ES-I3 (cell line): ENCODE measurements at regions not wholly inside any gene's neighbourhood (a gene's known extent, or its start where the extent isn't known, plus 50 kb on each side); places are given as distances from the start of the nearest gene placed in this dataset.

ENCODE experiments used
- H3K36me3 ChIP-seq: 2 replicates; pipeline ENCODE4 v1.6.1; 2013; ENCODE audit warnings: mild to moderate bottlenecking, low read length, control low read depth, moderate library complexity; ENCODE audit not compliant: insufficient read depth
- H3K4me1 ChIP-seq: 2 replicates; pipeline ENCODE4 v1.6.1; 2013; ENCODE audit warnings: mild to moderate bottlenecking, control low read depth, low read length; ENCODE audit not compliant: insufficient read depth
- H3K9ac ChIP-seq: 2 replicates; pipeline ENCODE4 v1.6.1; 2013; ENCODE audit warnings: low read depth, mild to moderate bottlenecking, low read length, moderate library complexity
- H3K9me3 ChIP-seq: 2 replicates; pipeline ENCODE4 v1.6.1; 2013; ENCODE audit warnings: mild to moderate bottlenecking, low read length, moderate library complexity; ENCODE audit not compliant: control insufficient read depth, insufficient read depth

DNA sequence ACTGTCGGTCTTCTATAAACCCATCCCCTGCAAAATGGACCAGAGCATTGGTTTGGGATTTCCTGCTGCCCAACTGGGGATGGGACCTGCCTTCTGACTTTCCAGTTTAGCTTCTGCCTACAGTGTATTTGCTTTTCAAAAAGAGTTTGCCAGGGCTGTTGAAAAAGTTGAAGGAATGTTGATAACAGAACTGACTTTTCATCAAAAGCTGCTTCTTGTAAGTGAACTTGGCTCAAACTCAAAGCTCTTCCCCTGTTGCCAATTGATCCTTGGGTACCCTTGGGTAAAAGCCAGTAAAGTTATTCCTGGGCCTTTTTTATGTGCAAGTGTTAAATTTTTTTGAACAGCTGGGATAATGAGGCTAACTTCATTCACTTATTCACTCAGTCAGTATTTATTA lies 142.9 kb upstream of the SLC30A5 start:
- H3K4me1 ChIP-seq, result no peaks in the 10 kb centered on the region

DNA sequence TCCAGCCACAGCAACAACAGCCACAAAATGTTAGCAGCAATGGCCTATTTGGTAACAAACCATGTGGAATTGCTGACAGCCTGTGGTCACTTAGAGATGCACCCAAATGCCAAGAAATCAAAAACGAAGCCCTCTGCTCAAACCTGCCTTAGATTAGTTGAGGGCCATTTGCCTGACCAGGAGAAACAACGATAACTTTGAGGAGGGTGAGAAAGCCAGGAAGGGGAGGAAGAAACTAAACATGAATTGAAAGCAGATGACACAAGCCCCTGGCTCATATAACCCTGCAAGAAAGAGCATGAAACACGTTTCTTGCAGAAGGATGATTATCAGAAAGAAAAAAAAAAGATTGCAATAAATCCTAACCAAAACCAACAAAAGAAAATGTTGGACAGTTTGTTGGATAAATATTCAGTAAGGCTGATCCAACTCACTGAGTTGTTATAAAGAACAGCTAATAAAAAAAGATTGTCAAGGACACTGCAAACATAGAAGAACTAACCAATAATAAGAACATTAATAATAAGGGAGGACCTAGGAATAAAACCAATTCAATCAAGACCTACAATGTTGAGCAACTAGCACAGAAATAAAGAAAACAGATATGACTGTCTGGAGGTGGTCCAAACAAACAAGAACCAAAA lies 140.5 kb upstream of the SLC30A5 start:
- H3K4me1 ChIP-seq, result no peaks in the 10 kb centered on the region
- H3K9ac ChIP-seq, result no peak overlapping the region
- no peaks in the 10 kb centered on the region for H3K9me3 ChIP-seq
- no peaks in the 10 kb centered on the region for H3K36me3 ChIP-seq

More for the DNA sequence above, 142.9 kb upstream of the SLC30A5 start:
- Histone ChIP-seq H3K9ac (no peak overlapping the region), H3K36me3 (no peaks in the 10 kb centered on the region), H3K9me3 (no peaks in the 10 kb centered on the region)

DNA sequence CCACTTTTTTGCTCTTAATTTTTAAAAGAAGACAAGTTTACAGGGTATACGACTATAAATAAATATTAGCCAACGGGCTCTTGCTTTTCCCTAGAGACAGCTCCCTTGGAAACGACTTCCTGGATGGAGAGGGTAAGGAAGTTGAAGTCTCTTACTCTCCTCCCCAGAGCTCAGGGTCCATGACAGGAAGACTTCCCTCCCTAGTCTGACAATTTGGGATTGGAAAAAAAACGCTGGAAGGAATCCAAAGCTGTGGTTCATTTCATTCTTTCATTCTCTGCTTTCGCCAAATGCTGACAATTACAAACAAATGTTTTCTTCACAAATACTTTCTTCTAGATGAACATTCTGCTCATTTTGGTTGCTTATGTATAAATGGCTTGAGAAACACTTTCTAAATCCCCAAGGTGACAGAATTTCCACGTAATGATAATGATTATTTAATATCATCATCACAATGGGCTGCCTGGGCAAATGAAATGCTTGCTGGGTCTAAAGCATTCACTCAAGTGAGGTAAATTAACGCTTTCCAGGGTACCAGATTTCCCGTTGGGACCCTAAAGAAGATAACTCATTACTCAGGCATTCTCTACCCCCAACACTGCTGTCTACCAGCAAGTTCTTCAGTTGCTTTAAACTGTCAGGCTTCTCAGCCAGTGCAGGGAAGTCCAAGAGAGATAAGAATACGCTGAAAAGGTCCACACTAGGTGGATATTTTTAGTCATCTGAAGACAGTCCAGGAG lies 139.8 kb upstream of the SLC30A5 start:
- Histone ChIP-seq H3K36me3 (no peaks in the 10 kb centered on the region), H3K9me3 (no peaks in the 10 kb centered on the region), H3K9ac (no peak overlapping the region), H3K4me1 (no peaks in the 10 kb centered on the region)

DNA sequence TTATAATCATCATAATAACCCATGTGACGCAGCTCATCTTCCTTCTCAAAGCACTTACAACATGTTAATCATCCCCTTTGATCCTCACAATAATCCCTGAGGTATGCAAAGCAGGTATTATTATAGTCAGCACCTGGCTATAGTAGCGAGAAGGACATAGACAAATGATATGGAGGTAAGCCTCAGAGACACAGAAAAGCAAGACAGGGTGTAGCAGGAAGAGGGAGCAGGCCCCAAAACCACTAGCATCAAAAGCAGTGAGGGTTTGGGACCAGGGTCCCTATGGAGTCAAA lies 139.2 kb upstream of the SLC30A5 start:
- Histone ChIP-seq H3K36me3 (no peaks in the 10 kb centered on the region), H3K9ac (no peak overlapping the region), H3K4me1 (no peaks in the 10 kb centered on the region), H3K9me3 (no peaks in the 10 kb centered on the region)

DNA sequence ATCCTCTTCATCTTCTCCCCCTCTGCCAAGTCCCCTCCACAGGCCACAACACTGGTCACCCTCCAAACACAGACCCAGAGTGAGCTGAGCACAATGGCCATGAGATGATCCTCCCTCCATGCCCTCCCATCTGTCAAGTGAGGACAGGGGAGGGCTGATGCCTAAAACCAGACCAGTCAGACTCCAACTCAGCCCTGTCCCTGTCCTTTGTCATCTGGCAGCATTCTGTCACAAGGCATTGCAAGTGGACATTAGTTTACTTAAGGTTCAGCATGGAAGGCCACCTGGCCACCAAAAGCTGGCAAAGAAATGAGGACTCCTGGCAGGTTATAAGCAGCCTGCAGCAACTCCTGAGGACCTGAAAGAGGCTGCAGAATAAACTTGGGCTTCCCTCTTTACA lies 136.2 kb upstream of the SLC30A5 start:
- Histone ChIP-seq H3K4me1 (peaks cover 2% of the 10 kb centered on the region; the same call in 1 of the 2 replicates), H3K9ac (no peak overlapping the region), H3K36me3 (no peaks in the 10 kb centered on the region), H3K9me3 (no peaks in the 10 kb centered on the region)

DNA sequence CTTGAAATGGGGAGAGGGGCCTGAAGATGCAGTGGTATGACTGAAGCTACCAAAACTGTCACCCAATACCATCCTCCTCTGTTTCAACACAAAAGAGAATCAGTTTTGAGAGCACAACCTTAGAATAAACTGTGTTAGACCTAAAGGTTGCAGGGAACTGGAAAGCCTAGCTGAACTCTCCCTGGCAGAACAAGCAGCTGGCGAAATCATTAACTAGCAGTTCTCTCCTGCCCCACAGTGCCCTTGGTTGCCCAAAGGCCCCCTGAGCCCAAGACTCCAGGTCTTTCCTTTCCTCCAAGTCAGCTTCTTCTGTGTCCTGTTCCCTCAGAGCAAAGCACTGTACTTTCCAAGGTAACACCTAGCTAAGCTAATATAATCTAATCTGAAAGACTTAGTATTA lies 135.4 kb upstream of the SLC30A5 start:
- H3K36me3 ChIP-seq, result no peaks in the 10 kb centered on the region
- H3K9me3 ChIP-seq, result no peaks in the 10 kb centered on the region
- peaks cover 5% of the 10 kb centered on the region; the same call in 1 of the 2 replicates for H3K4me1 ChIP-seq
- no peak overlapping the region for H3K9ac ChIP-seq

DNA sequence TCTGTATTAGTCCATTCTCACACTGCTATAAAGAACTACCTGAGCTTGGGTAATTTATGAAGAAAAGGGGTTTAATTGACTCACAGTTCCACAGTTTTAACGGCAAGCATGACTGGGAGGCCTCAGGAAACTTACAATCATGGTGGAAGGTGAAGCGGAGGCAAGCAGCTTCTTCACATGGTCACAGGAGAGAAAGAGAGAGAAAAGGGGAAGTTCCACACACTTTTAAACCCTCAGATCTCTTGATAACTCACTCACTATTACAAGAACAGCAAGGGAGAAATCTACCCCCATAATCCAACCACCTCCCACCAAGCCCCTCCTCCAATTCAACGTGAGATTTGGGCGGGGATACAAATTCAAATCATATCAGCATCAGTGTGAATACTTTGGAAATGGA lies 133.4 kb upstream of the SLC30A5 start:
- Histone ChIP-seq H3K36me3 (no peaks in the 10 kb centered on the region), H3K4me1 (peaks cover 5% of the 10 kb centered on the region; the same call in 1 of the 2 replicates), H3K9me3 (no peaks in the 10 kb centered on the region), H3K9ac (no peak overlapping the region)

DNA sequence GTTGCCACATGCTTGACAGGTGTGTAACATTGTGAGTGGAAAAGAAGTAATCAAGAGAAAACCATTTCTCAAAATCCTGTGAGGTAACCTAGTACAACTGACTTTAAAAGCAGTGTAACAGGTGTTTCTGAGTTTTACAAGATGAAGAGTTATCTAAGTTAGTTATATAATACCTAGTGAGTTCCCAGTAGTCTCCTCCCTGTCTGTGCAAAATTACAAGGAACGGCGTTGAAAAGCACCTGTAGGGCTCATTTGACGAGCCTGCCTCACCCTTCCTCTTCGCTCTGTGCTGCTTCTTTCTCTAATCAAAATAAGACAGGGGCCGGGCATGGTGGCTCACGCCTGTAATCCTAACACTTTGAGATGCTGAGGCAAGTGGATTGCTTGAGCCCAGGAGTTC lies 132.9 kb upstream of the SLC30A5 start:
- Histone ChIP-seq H3K9ac (no peak overlapping the region), H3K9me3 (no peaks in the 10 kb centered on the region), H3K4me1 (peaks cover 5% of the 10 kb centered on the region; the same call in 1 of the 2 replicates), H3K36me3 (no peaks in the 10 kb centered on the region)

DNA sequence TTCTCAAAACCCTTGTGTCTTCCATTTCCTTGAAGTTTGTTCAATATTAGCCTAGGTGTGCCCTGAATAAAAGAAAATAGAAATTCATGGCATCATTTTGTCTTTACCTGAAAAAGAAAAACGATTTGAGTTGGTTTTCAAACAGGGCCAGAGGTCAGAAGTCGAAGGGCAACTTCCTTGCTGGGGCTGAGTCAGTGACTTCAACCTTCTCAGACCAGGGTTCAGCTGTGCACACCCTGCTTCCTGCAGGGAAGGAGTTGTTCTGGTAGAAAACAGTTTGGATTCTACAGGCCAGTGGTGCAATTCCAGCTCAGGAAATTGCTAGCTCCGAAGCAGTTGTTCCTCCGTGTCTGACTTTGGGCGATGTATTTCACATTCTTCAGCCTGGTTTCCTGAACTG lies 132.1 kb upstream of the SLC30A5 start:
- Histone ChIP-seq H3K4me1 (peaks cover 5% of the 10 kb centered on the region; the same call in 1 of the 2 replicates), H3K36me3 (no peaks in the 10 kb centered on the region), H3K9me3 (no peaks in the 10 kb centered on the region), H3K9ac (no peak overlapping the region)

DNA sequence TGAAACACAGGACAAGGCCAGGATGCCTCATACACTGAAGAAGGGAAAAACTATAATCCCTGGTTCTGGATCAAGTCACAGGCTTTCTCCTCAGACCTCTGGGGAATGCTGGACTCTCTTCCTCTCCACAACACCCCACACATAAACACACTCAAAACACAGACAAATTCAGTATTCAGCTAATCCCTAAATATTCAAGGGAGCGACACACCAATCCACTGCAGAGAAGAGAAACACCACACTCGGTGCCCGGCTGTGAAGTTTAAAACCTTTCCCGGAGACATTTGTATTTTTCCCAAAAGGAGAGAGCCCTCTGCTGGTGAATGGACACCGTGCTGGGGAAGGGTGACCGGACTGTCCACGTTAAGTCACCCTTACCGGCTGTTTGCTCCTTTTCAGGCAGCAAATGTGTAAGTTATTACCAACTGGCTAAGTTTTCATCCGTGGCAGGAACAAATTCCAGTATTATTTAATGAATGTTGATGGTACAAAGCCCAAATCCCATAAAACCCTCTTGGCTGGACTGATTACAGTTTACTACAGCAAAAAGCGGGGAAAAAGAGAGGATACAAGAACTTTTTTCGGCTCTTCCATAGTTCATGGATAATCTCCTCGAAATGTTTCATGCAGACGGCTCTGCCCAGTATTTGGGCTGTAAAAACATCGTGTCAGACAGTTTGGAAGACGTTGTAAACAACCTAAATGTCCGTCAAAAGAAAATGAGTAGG lies 130.9 kb upstream of the SLC30A5 start:
- H3K36me3 ChIP-seq, result no peaks in the 10 kb centered on the region
- H3K4me1 ChIP-seq, result peaks cover 5% of the 10 kb centered on the region; the same call in 1 of the 2 replicates
- H3K9me3 ChIP-seq, result no peaks in the 10 kb centered on the region
- no peak overlapping the region for H3K9ac ChIP-seq

DNA sequence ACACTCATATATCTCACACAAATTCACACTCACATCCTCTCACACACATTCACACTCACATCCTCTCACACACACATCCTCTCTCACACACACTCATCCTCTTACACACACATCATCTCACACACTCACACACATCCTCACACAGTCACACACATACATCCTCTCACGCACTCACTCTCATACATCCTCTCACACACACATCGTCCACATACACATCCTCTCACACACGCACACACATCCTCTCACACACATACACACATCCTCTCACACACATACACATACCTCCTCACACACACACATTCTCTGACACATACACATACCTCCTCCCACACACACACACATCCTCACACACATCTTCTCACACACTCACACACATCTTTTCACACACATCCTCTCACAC lies 129.1 kb upstream of the SLC30A5 start:
- H3K4me1 ChIP-seq, result peaks cover 5% of the 10 kb centered on the region; the same call in 1 of the 2 replicates
- no peaks in the 10 kb centered on the region for H3K9me3 ChIP-seq
- H3K9ac ChIP-seq, result no peak overlapping the region

DNA sequence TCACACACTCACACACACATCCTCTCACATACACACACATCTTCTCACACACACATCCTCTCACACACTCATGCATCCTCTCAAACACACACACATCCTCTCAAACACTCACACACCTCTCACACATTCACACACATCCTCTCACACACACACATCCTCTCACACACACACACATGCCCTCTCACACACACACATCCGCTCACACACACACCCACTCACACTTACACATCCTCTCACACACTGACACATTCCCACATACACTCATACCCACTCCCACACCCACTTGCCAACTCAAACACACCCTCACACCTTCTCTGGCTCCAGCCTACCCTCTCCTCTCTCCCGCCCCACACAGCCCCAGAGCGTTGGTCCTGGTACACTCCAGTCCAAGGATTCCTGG lies 127.9 kb upstream of the SLC30A5 start:
- no peaks in the 10 kb centered on the region for H3K36me3 ChIP-seq
- no peaks in the 10 kb centered on the region for H3K9me3 ChIP-seq
- H3K4me1 ChIP-seq, result peaks cover 5% of the 10 kb centered on the region; the same call in 1 of the 2 replicates
- no peak overlapping the region for H3K9ac ChIP-seq

More for the DNA sequence above, 129.1 kb upstream of the SLC30A5 start:
- H3K36me3 ChIP-seq, result no peaks in the 10 kb centered on the region

DNA sequence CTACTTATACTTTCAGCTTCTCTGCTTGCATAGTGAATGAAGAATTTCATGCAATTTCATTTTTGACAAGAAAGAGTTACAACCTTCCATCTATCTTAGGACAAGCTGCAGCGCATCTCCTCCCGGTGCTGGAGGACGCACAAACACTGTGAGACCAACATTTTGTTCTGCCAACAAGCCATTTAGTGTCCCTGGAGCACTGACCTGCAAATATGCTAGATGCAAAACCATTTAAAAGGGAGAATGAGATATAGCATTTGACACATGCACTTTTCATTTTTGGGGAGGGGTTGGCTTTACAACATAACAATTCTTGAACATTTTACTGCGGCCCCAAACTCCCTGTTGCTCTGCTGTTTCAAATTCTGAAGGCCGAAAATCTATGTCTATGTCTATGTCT lies 127.2 kb upstream of the SLC30A5 start:
- H3K36me3 ChIP-seq, result no peaks in the 10 kb centered on the region
- H3K4me1 ChIP-seq, result peaks cover 5% of the 10 kb centered on the region; the same call in 1 of the 2 replicates

DNA sequence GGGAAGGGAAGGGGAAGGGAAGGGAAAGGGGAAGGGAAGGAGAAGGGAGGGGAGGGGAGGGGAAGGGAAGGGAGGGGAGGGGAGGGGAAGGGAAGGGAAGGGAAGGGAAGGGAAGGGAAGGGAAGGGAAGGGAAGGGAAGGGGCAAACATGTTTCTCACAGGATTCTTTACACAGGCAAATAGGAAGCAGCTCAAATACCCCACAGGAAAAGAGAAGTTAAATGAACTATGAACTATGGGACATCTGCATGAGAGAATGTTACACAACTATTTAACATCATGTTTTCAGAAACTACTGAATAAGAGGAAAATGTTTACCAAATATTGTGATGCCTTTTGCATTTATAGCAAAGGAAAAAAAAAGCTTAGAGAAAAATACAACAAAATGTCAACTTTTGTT lies 125.4 kb upstream of the SLC30A5 start:
- no peaks in the 10 kb centered on the region for H3K9me3 ChIP-seq
- H3K4me1 ChIP-seq, result no peaks in the 10 kb centered on the region
- no peaks in the 10 kb centered on the region for H3K36me3 ChIP-seq
- H3K9ac ChIP-seq, result no peak overlapping the region

More for the DNA sequence above, 127.2 kb upstream of the SLC30A5 start:
- H3K9me3 ChIP-seq, result no peaks in the 10 kb centered on the region
- H3K9ac ChIP-seq, result no peak overlapping the region

DNA sequence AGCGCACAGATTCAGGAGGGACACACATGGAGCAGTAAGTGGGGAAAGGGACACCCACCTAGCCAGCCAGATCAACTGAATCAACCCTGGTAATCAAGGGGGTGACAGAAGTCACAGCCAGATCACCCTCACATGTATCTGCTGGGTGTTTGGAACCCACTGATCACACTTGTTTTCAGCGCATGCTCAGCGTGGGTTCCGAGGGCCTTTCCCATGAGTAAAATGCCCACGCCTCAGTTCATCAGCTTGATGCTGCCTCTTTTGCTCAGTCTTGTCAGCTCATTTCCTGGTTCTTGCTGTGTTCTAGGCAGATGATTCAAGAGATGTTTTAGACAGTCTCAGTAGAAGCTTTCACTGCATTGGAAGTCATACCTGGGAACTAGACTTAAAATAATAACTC lies 123.2 kb upstream of the SLC30A5 start:
- no peak overlapping the region for H3K9ac ChIP-seq
- no peaks in the 10 kb centered on the region for H3K9me3 ChIP-seq

More for the DNA sequence above, 123.2 kb upstream of the SLC30A5 start:
- Histone ChIP-seq H3K4me1 (no peaks in the 10 kb centered on the region), H3K36me3 (no peaks in the 10 kb centered on the region)
